Lung (tissue), 11 donors: ENCODE measurements at regions not wholly inside any gene's neighbourhood (a gene's known extent, or its start where the extent isn't known, plus 50 kb on each side); places are given as distances from the start of the nearest gene placed in this dataset.
A peak's percentile ranks its signal among the peaks of the same experiment; 100 is the strongest.

ENCODE experiments used
- ATAC-seq: fragments of 200-7000 bp; cut with Tn5 transposase; one replicate; pipeline ENCODE4 v1.9.1; 2020; ENCODE audit warnings: moderate number of reproducible peaks; ENCODE audit not compliant: insufficient read depth, low FRiP score
- DNase-seq, 3 donors: peaks; one replicate each; pipeline ENCODE4 v3.0.0-alpha.2; 2013 to 2017
- H3K27ac ChIP-seq, 2 donors: one replicate each; pipeline ENCODE4 v1.5.1; 2013; ENCODE audit warnings: mild to moderate bottlenecking in 2 of 2, moderate library complexity in 2 of 2, control low read depth in 1 of 2, inconsistent platforms in 1 of 2, low read depth in 1 of 2, low read length in 1 of 2
- H3K27me3 ChIP-seq, 3 donors: one replicate each; pipeline ENCODE4 v1.5.1; 2013; ENCODE audit warnings: low read length in 2 of 3; ENCODE audit not compliant: control insufficient read depth in 3 of 3, insufficient read depth in 3 of 3
- H3K36me3 ChIP-seq, 4 donors: one replicate each; pipeline ENCODE4 v1.5.1; 2013; ENCODE audit warnings: low read length in 4 of 4, mild to moderate bottlenecking in 1 of 4, moderate library complexity in 1 of 4; ENCODE audit not compliant: control insufficient read depth in 4 of 4, insufficient read depth in 4 of 4
- H3K4me1 ChIP-seq, 5 donors: one replicate each; pipeline ENCODE4 v1.5.1; 2013; ENCODE audit warnings: low read length in 5 of 5, mild to moderate bottlenecking in 2 of 5, moderate library complexity in 1 of 5; ENCODE audit not compliant: control insufficient read depth in 5 of 5, insufficient read depth in 5 of 5
- H3K4me3 ChIP-seq: one replicate; pipeline ENCODE4 v1.5.1; 2013; ENCODE audit warnings: mild to moderate bottlenecking, control low read depth, moderate library complexity
- H3K9ac ChIP-seq, 2 donors: one replicate each; pipeline ENCODE4 v1.5.1; 2013; ENCODE audit warnings: low read length in 2 of 2, control low read depth in 1 of 2; ENCODE audit not compliant: insufficient read depth in 1 of 2
- H3K9me3 ChIP-seq, 4 donors: one replicate each; pipeline ENCODE4 v1.5.1; 2013; ENCODE audit warnings: low read length in 3 of 4, mild to moderate bottlenecking in 1 of 4, moderate library complexity in 1 of 4; ENCODE audit not compliant: control insufficient read depth in 4 of 4, insufficient read depth in 3 of 4
- CTCF ChIP-seq: IDR thresholded peaks from 2 replicates; pipeline ENCODE4 v1.5.1; 2012; ENCODE audit warnings: mild to moderate bottlenecking; ENCODE audit errors: control extremely low read depth, extremely low read depth
- WGBS, 2 donors: extraction: QIAGEN DNeasy Blood & Tissue Kit; methylation state at CpG; one replicate each; pipeline ENCODE4 v1.1.7; 2013; 5-methylcytosine and 5-hydroxymethylcytosine counted together
- donor health status: control.
- donor health status: control.
- donor health status: Bipolar disorder and iron deficiency.
- donor health status: healthy.
- donor health status: DM: yes; HTN: yes; CAD: no.

DNA sequence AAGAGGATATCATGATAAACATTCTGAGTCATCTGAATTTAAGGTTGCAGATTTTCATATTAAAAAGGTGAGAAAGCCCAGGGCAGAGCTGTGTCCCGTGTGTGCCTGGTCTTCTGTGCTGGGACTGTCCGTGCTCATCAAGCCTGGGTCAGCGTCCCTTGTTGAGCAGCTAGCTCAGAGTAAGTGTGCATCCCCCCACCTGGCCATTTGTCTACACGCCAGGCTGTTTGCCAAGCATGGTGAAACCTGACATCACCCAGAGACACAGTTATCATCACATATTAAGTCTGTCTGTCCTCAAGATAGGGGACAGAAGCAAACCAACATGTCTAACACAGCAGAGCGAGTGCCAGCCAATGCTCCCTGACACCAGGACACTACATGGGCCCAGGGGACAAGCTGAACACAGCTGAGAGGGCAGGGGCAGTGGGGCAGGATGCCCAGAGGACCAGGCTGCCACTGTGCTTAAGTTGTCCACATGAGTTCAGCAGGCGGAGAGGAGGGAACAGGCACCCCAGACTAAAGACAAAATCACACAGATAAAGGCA lies 57.9 kb upstream of the CNEP1R1 start:
- H3K4me1 ChIP-seq: peaks cover 0 to 26% (median 0%) of the 10 kb centered on the region in 5 donors
- H3K27me3 ChIP-seq: no peaks in the 10 kb centered on the region
- no peaks in the 10 kb centered on the region for H3K9me3 ChIP-seq
- no peak overlapping the region for H3K4me3 ChIP-seq
- no peak overlapping the region for H3K27ac ChIP-seq
- no peaks in the 10 kb centered on the region for H3K36me3 ChIP-seq
- ATAC-seq: no peak
- H3K9ac ChIP-seq: no peak overlapping the region
- WGBS, 2 donors: 80 to 86% methylated on average over 6 of the region's 6 CpGs
- no peak for TF ChIP-seq CTCF
- no peak for DNase-seq

DNA sequence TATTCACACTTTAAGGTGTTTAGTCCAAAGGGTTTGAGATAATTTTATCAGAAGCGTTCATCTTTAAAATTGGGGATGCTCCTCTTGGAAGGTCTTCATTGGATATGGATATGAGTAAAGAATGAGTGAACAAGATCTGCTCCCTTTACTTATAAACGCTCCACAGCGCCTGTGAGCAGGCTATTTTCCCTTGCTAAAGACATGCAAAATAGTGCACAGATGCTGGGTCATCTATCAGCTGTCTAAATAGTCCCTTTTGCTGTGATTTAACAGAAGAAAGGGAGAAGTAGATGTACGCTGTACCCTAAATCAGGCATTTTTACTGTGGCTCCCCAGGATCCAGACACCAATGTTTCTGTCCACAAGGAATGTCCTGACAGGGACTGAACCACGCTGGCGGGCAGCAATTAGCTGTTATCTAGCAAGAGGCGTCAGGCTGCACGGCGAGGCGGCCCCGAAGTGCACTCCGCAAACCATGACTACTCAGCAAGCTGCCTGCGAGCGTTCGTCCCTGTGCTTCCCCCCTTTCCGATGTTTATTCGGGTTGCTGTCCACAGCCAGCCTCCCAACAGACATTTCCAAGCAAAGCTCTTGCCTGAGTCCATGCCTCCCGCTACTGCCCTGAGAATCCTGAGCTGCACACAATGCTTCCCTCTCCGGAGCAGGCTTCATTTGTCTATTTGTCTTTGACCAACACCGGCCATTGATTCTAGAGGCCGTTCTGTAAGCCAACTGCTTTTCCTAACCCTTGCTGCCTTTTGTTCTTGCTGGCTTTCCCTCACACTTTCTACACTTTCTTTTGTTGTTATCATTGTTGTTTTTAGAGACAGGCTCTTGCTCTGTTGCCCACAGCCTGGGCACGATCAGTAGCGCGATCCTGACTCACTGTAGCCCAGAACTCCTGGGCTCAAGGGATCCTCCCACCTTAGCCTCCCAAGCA lies 55.7 kb upstream of the CNEP1R1 start:
- TF ChIP-seq CTCF: no peak
- DNase-seq (peak; percentile 78 to 83 (median 79)), ATAC-seq (no peak)
- Histone ChIP-seq H3K4me1 (peaks cover 0 to 24% (median 0%) of the 10 kb centered on the region in 5 donors), H3K4me3 (no peak overlapping the region), H3K9me3 (no peaks in the 10 kb centered on the region), H3K36me3 (no peaks in the 10 kb centered on the region), H3K27ac (no peak overlapping the region), H3K9ac (no peak overlapping the region), H3K27me3 (no peaks in the 10 kb centered on the region)
- WGBS, 2 donors: 40 to 48% methylated on average over 24 of the region's 24 CpGs

GRCh38 chr16:49970797-49971431 lies 54.1 kb upstream of the CNEP1R1 start:
- 69 to 90% methylated on average over 8 of the region's 8 CpGs for WGBS, 2 donors
- H3K4me1 ChIP-seq: peaks cover 0 to 9% (median 0%) of the 10 kb centered on the region in 5 donors
- ATAC-seq (no peak), DNase-seq (no peak)
- no peak overlapping the region for H3K9ac ChIP-seq
- H3K36me3 ChIP-seq: no peaks in the 10 kb centered on the region
- H3K27me3 ChIP-seq: no peaks in the 10 kb centered on the region
- H3K9me3 ChIP-seq: no peaks in the 10 kb centered on the region
- H3K27ac ChIP-seq: no peak overlapping the region
- no peak for TF ChIP-seq CTCF
- no peak overlapping the region for H3K4me3 ChIP-seq
